ENCODE measurements at regions not wholly inside any gene's neighbourhood (a gene's known extent, or its start where the extent isn't known, plus 50 kb on each side); places are given as distances from the start of the nearest gene placed in this dataset.

GRCh38 chr10:4051641-4052151, 266.7 kb upstream of the KLF6 start:
- no peak for DNase-seq (ENCODE audit: low read depth)

GRCh38 chr10:4051011-4051640, 266.1 kb upstream of the KLF6 start:
- no peak for DNase-seq (ENCODE audit: low read depth)

- DNase-seq (ENCODE audit: low read depth): no peak
Observed at GRCh38 chr10:4050061-4050460, 265.1 kb upstream of the KLF6 start.

- no peak for DNase-seq (ENCODE audit: low read depth)
Observed at GRCh38 chr10:4049348-4049747, 264.3 kb upstream of the KLF6 start.

- DNase-seq (ENCODE audit: low read depth): no peak
Observed at GRCh38 chr10:4048236-4048864, 263.3 kb upstream of the KLF6 start.

GRCh38 chr10:4046712-4047354, 261.8 kb upstream of the KLF6 start:
- no peak for DNase-seq (ENCODE audit: low read depth)

- no peak for DNase-seq (ENCODE audit: low read depth)
Observed at GRCh38 chr10:4046030-4046429, 261.0 kb upstream of the KLF6 start.

GRCh38 chr10:4043897-4044665, 259.1 kb upstream of the KLF6 start:
- no peak for DNase-seq (ENCODE audit: low read depth)

- no peak for DNase-seq (ENCODE audit: low read depth)
Observed at GRCh38 chr10:4041635-4042034, 256.6 kb upstream of the KLF6 start.

- DNase-seq (ENCODE audit: low read depth): no peak
Observed at GRCh38 chr10:4038000-4038399, 253.0 kb upstream of the KLF6 start.

- DNase-seq (ENCODE audit: low read depth): no peak
Observed at GRCh38 chr10:4035599-4035945, 250.6 kb upstream of the KLF6 start.

GRCh38 chr10:4034907-4035598, 250.0 kb upstream of the KLF6 start:
- no peak for DNase-seq (ENCODE audit: low read depth)

GRCh38 chr10:4033341-4033896, 248.4 kb upstream of the KLF6 start:
- DNase-seq (ENCODE audit: low read depth): no peak

- DNase-seq (ENCODE audit: low read depth): no peak
Observed at GRCh38 chr10:4029866-4030265, 244.9 kb upstream of the KLF6 start.

GRCh38 chr10:4028854-4029583, 244.0 kb upstream of the KLF6 start:
- DNase-seq (ENCODE audit: low read depth): no peak

- no peak for DNase-seq (ENCODE audit: low read depth)
Observed at GRCh38 chr10:4028027-4028471, 243.0 kb upstream of the KLF6 start.

- DNase-seq (ENCODE audit: low read depth): no peak
Observed at GRCh38 chr10:4025339-4025738, 240.3 kb upstream of the KLF6 start.

- DNase-seq (ENCODE audit: low read depth): no peak
Observed at GRCh38 chr10:4024516-4025245, 239.7 kb upstream of the KLF6 start.

GRCh38 chr10:4024027-4024426, 239.0 kb upstream of the KLF6 start:
- DNase-seq (ENCODE audit: low read depth): no peak

- DNase-seq (ENCODE audit: low read depth): no peak
Observed at GRCh38 chr10:4022473-4022872, 237.5 kb upstream of the KLF6 start.

Measured in activated T-cell treated with anti-CD3 and anti-CD28 coated beads for 48 hours (primary cell).